ENCODE measurements at regions not wholly inside any gene's neighbourhood (a gene's known extent, or its start where the extent isn't known, plus 50 kb on each side); places are given as distances from the start of the nearest gene placed in this dataset.

- no peaks in the 10 kb centered on the region for H3K79me2 ChIP-seq (ENCODE audit: low read depth)
- H3K4me2 ChIP-seq = no peak overlapping the region
- H3K4me3 ChIP-seq = no peak overlapping the region
- Mint-ChIP-seq H3K4me3 (no peak overlapping the region), H3K9me3 (peaks cover 5% of the 10 kb centered on the region), H3K27me3 (ENCODE audit: insufficient read depth, low read depth) (peaks cover 7% of the 10 kb centered on the region), H3K36me3 (no peaks in the 10 kb centered on the region), H3K4me1 (peaks cover 17% of the 10 kb centered on the region), H3K27ac (peak overlapping the region; percentile 80)
- H3K27me3 ChIP-seq = no peaks in the 10 kb centered on the region
- H3K27ac ChIP-seq = no peak overlapping the region
- H3K9ac ChIP-seq = no peak overlapping the region
- no peak for DNase-seq (ENCODE audit: low spot score)
- TF ChIP-seq EZH2phosphoT487 (IDR thresholded peaks at IDR 0.05) = no peak
- TF ChIP-seq EZH2 (IDR thresholded peaks at IDR 0.05) = no peak
- TF ChIP-seq, protein P1, sequence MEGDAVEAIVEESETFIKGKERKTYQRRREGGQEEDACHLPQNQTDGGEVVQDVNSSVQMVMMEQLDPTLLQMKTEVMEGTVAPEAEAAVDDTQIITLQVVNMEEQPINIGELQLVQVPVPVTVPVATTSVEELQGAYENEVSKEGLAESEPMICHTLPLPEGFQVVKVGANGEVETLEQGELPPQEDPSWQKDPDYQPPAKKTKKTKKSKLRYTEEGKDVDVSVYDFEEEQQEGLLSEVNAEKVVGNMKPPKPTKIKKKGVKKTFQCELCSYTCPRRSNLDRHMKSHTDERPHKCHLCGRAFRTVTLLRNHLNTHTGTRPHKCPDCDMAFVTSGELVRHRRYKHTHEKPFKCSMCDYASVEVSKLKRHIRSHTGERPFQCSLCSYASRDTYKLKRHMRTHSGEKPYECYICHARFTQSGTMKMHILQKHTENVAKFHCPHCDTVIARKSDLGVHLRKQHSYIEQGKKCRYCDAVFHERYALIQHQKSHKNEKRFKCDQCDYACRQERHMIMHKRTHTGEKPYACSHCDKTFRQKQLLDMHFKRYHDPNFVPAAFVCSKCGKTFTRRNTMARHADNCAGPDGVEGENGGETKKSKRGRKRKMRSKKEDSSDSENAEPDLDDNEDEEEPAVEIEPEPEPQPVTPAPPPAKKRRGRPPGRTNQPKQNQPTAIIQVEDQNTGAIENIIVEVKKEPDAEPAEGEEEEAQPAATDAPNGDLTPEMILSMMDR (IDR thresholded peaks at IDR 0.05) = no peak
- no peaks in the 10 kb centered on the region for H3F3A ChIP-seq (ENCODE audit: low read depth)
- no peaks in the 10 kb centered on the region for H3K9me3 ChIP-seq (ENCODE audit: low read depth)
- H3K36me3 ChIP-seq = no peaks in the 10 kb centered on the region
- H3K4me1 ChIP-seq = no peaks in the 10 kb centered on the region
- H2AFZ ChIP-seq (replicated peaks) = no peak overlapping the region
- H4K20me1 ChIP-seq (ENCODE audit: low read depth) = no peaks in the 10 kb centered on the region
Observed at GRCh38 chr2:239762655-239763269, 262.4 kb downstream of the NDUFA10 start.

GRCh38 chr2:239762106-239762505 lies 263.0 kb downstream of the NDUFA10 start:
- Histone ChIP-seq H3K36me3 (no peaks in the 10 kb centered on the region), H3K27ac (no peak overlapping the region)
- no peak overlapping the region for H3K4me3 Mint-ChIP-seq

DNA sequence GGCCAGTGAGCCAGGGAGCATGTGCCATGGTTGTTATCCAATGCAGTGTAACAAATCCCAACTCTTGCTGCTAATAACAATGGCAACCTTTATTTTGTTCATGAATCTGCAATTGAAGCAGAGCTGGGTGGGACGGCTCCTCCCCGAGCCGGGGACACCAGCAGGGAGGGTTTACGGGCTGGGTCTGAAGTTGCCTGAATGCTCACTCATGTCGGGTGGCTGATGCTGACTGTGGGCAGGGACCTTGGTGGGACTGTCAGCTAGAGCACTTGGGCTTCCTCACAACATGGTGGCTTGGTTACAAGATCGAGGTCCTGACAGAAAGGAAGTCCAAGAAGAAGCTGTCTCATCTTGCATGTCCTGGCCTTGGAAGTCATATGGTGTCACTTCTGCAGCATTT lies 264.5 kb downstream of the NDUFA10 start:
- Mint-ChIP-seq H3K27me3 (ENCODE audit: insufficient read depth, low read depth) (peaks cover 9% of the 10 kb centered on the region), H3K27ac (no peak overlapping the region), H3K4me3 (no peak overlapping the region), H3K4me1 (peaks cover 24% of the 10 kb centered on the region), H3K9me3 (peaks cover 5% of the 10 kb centered on the region), H3K36me3 (no peaks in the 10 kb centered on the region)
- DNase-seq (ENCODE audit: low spot score) = no peak
- H2AFZ ChIP-seq (replicated peaks) = no peak overlapping the region
- no peaks in the 10 kb centered on the region for H3K9me3 ChIP-seq (ENCODE audit: low read depth)
- no peak overlapping the region for H3K27ac ChIP-seq
- H3K9ac ChIP-seq = no peak overlapping the region
- no peaks in the 10 kb centered on the region for H3K36me3 ChIP-seq
- no peak overlapping the region for H3K4me2 ChIP-seq
- H3K27me3 ChIP-seq = no peaks in the 10 kb centered on the region
- H3K79me2 ChIP-seq (ENCODE audit: low read depth) = no peaks in the 10 kb centered on the region
- no peak for TF ChIP-seq EZH2 (IDR thresholded peaks at IDR 0.05)
- TF ChIP-seq EZH2phosphoT487 (IDR thresholded peaks at IDR 0.05) = no peak
- TF ChIP-seq, protein P1 (IDR thresholded peaks at IDR 0.05) = no peak
- no peaks in the 10 kb centered on the region for H3F3A ChIP-seq (ENCODE audit: low read depth)
- no peak overlapping the region for H3K4me3 ChIP-seq
- H4K20me1 ChIP-seq (ENCODE audit: low read depth) = no peaks in the 10 kb centered on the region
- H3K4me1 ChIP-seq = no peaks in the 10 kb centered on the region

More at GRCh38 chr2:239762106-239762505, 263.0 kb downstream of the NDUFA10 start:
- H3F3A ChIP-seq (ENCODE audit: low read depth) = no peaks in the 10 kb centered on the region
- H4K20me1 ChIP-seq (ENCODE audit: low read depth) = no peaks in the 10 kb centered on the region
- H3K4me3 ChIP-seq = no peak overlapping the region
- no peak for DNase-seq (ENCODE audit: low spot score)
- no peaks in the 10 kb centered on the region for H3K4me1 ChIP-seq
- H3K36me3 Mint-ChIP-seq = no peaks in the 10 kb centered on the region
- no peaks in the 10 kb centered on the region for H3K9me3 ChIP-seq (ENCODE audit: low read depth)
- H3K79me2 ChIP-seq (ENCODE audit: low read depth) = no peaks in the 10 kb centered on the region
- no peak overlapping the region for H2AFZ ChIP-seq (replicated peaks)
- H3K9me3 Mint-ChIP-seq = peaks cover 5% of the 10 kb centered on the region
- H3K9ac ChIP-seq = no peak overlapping the region
- H3K27me3 ChIP-seq = no peaks in the 10 kb centered on the region
- no peak overlapping the region for H3K4me2 ChIP-seq
- TF ChIP-seq, protein P1 (IDR thresholded peaks at IDR 0.05) = no peak
- TF ChIP-seq EZH2 (IDR thresholded peaks at IDR 0.05) (no peak), EZH2phosphoT487 (IDR thresholded peaks at IDR 0.05) (no peak)
- H3K27me3 Mint-ChIP-seq (ENCODE audit: insufficient read depth, low read depth) = peaks cover 7% of the 10 kb centered on the region
- H3K27ac Mint-ChIP-seq = no peak overlapping the region
- peaks cover 20% of the 10 kb centered on the region for H3K4me1 Mint-ChIP-seq

Data from neural progenitor cell (in vitro differentiated cells).